ENCODE measurements at regions not wholly inside any gene's neighbourhood (a gene's known extent, or its start where the extent isn't known, plus 50 kb on each side); places are given as distances from the start of the nearest gene placed in this dataset.
"Not testable (repeated sequence)": the region's sequence is repeated elsewhere in the genome, so short reads cannot be mapped to it uniquely, and the experiment has no call there.

- Histone ChIP-seq H3K27me3 (ENCODE audit: insufficient read depth, low read length) (peaks cover 47% of the 10 kb centered on the region), H3K4me1 (ENCODE audit: control insufficient read depth, insufficient read depth, low read length, unreplicated experiment) (no peaks in the 10 kb centered on the region), H3K36me3 (ENCODE audit: insufficient read depth, low read length) (no peaks in the 10 kb centered on the region), H2AFZ (ENCODE audit: low read length, unreplicated experiment) (no peak overlapping the region), H3K79me2 (ENCODE audit: control insufficient read depth, insufficient read depth, low read length, unreplicated experiment) (no peaks in the 10 kb centered on the region), H3K4me3 (ENCODE audit: low read depth, low read length) (no peak overlapping the region), H3K27ac (ENCODE audit: low read depth, low read length) (no peak overlapping the region)
Measured at GRCh38 chr1:70554341-70554740, 143.3 kb downstream of the CTH start.

- Histone ChIP-seq H3K4me3 (ENCODE audit: low read depth, low read length) (no peak overlapping the region), H3K27ac (ENCODE audit: low read depth, low read length) (no peak overlapping the region), H2AFZ (ENCODE audit: low read length, unreplicated experiment) (no peak overlapping the region), H3K36me3 (ENCODE audit: insufficient read depth, low read length) (no peaks in the 10 kb centered on the region), H3K79me2 (ENCODE audit: control insufficient read depth, insufficient read depth, low read length, unreplicated experiment) (no peaks in the 10 kb centered on the region), H3K4me1 (ENCODE audit: control insufficient read depth, insufficient read depth, low read length, unreplicated experiment) (no peaks in the 10 kb centered on the region), H3K27me3 (ENCODE audit: insufficient read depth, low read length) (peaks cover 36% of the 10 kb centered on the region)
Measured at GRCh38 chr1:70556541-70556940, 145.5 kb downstream of the CTH start.

GRCh38 chr1:70567167-70567566 lies 156.1 kb downstream of the CTH start:
- Histone ChIP-seq H3K27me3 (ENCODE audit: insufficient read depth, low read length) (peaks cover 3% of the 10 kb centered on the region; the same call in 1 of the 2 replicates), H3K27ac (ENCODE audit: low read depth, low read length) (no peak overlapping the region), H2AFZ (ENCODE audit: low read length, unreplicated experiment) (no peak overlapping the region), H3K4me1 (ENCODE audit: control insufficient read depth, insufficient read depth, low read length, unreplicated experiment) (no peaks in the 10 kb centered on the region), H3K36me3 (ENCODE audit: insufficient read depth, low read length) (no peaks in the 10 kb centered on the region), H3K4me3 (ENCODE audit: low read depth, low read length) (no peak overlapping the region), H3K79me2 (ENCODE audit: control insufficient read depth, insufficient read depth, low read length, unreplicated experiment) (no peaks in the 10 kb centered on the region)

- Histone ChIP-seq H3K27ac (ENCODE audit: low read depth, low read length) (no peak overlapping the region), H3K4me3 (ENCODE audit: low read depth, low read length) (no peak overlapping the region), H3K79me2 (ENCODE audit: control insufficient read depth, insufficient read depth, low read length, unreplicated experiment) (no peaks in the 10 kb centered on the region), H3K36me3 (ENCODE audit: insufficient read depth, low read length) (no peaks in the 10 kb centered on the region), H2AFZ (ENCODE audit: low read length, unreplicated experiment) (no peak overlapping the region), H3K27me3 (ENCODE audit: insufficient read depth, low read length) (no peaks in the 10 kb centered on the region), H3K4me1 (ENCODE audit: control insufficient read depth, insufficient read depth, low read length, unreplicated experiment) (no peaks in the 10 kb centered on the region)
Measured at GRCh38 chr1:70571191-70571590, 160.1 kb downstream of the CTH start.

GRCh38 chr1:70573317-70573843 lies 162.3 kb downstream of the CTH start:
- H3K27ac ChIP-seq (ENCODE audit: low read depth, low read length), result no peak overlapping the region
- no peaks in the 10 kb centered on the region for H3K27me3 ChIP-seq (ENCODE audit: insufficient read depth, low read length)
- H2AFZ ChIP-seq (ENCODE audit: low read length, unreplicated experiment), result no peak overlapping the region
- H3K4me3 ChIP-seq (ENCODE audit: low read depth, low read length), result no peak overlapping the region
- no peaks in the 10 kb centered on the region for H3K79me2 ChIP-seq (ENCODE audit: control insufficient read depth, insufficient read depth, low read length, unreplicated experiment)
- H3K36me3 ChIP-seq (ENCODE audit: insufficient read depth, low read length), result no peaks in the 10 kb centered on the region
- no peaks in the 10 kb centered on the region for H3K4me1 ChIP-seq (ENCODE audit: control insufficient read depth, insufficient read depth, low read length, unreplicated experiment)

GRCh38 chr1:70581661-70582060 lies 170.6 kb downstream of the CTH start:
- Histone ChIP-seq H3K27ac (ENCODE audit: low read depth, low read length) (no peak overlapping the region), H2AFZ (ENCODE audit: low read length, unreplicated experiment) (no peak overlapping the region), H3K4me1 (ENCODE audit: control insufficient read depth, insufficient read depth, low read length, unreplicated experiment) (no peaks in the 10 kb centered on the region), H3K4me3 (ENCODE audit: low read depth, low read length) (no peak overlapping the region), H3K36me3 (ENCODE audit: insufficient read depth, low read length) (no peaks in the 10 kb centered on the region), H3K79me2 (ENCODE audit: control insufficient read depth, insufficient read depth, low read length, unreplicated experiment) (no peaks in the 10 kb centered on the region), H3K27me3 (ENCODE audit: insufficient read depth, low read length) (peaks cover 5% of the 10 kb centered on the region; the same call in 1 of the 2 replicates)

- Histone ChIP-seq H3K4me3 (ENCODE audit: low read depth, low read length) (no peak overlapping the region), H3K36me3 (ENCODE audit: insufficient read depth, low read length) (no peaks in the 10 kb centered on the region), H3K27ac (ENCODE audit: low read depth, low read length) (no peak overlapping the region), H3K79me2 (ENCODE audit: control insufficient read depth, insufficient read depth, low read length, unreplicated experiment) (no peaks in the 10 kb centered on the region), H2AFZ (ENCODE audit: low read length, unreplicated experiment) (no peak overlapping the region), H3K4me1 (ENCODE audit: control insufficient read depth, insufficient read depth, low read length, unreplicated experiment) (no peaks in the 10 kb centered on the region), H3K27me3 (ENCODE audit: insufficient read depth, low read length) (peaks cover 9% of the 10 kb centered on the region)
Measured at GRCh38 chr1:70583522-70583921, 172.5 kb downstream of the CTH start.

- Histone ChIP-seq H3K79me2 (ENCODE audit: control insufficient read depth, insufficient read depth, low read length, unreplicated experiment) (no peaks in the 10 kb centered on the region), H3K4me1 (ENCODE audit: control insufficient read depth, insufficient read depth, low read length, unreplicated experiment) (no peaks in the 10 kb centered on the region), H3K4me3 (ENCODE audit: low read depth, low read length) (no peak overlapping the region), H3K27me3 (ENCODE audit: insufficient read depth, low read length) (peaks cover 9% of the 10 kb centered on the region), H3K27ac (ENCODE audit: low read depth, low read length) (no peak overlapping the region), H2AFZ (ENCODE audit: low read length, unreplicated experiment) (no peak overlapping the region), H3K36me3 (ENCODE audit: insufficient read depth, low read length) (no peaks in the 10 kb centered on the region)
Measured at GRCh38 chr1:70586046-70586445, 175.0 kb downstream of the CTH start.

- no peaks in the 10 kb centered on the region for H3K79me2 ChIP-seq (ENCODE audit: control insufficient read depth, insufficient read depth, low read length, unreplicated experiment)
- H2AFZ ChIP-seq (ENCODE audit: low read length, unreplicated experiment), result no peak overlapping the region
- H3K4me1 ChIP-seq (ENCODE audit: control insufficient read depth, insufficient read depth, low read length, unreplicated experiment), result no peaks in the 10 kb centered on the region
- no peak overlapping the region for H3K27ac ChIP-seq (ENCODE audit: low read depth, low read length)
- peaks cover 9% of the 10 kb centered on the region; the same call in 1 of the 2 replicates for H3K27me3 ChIP-seq (ENCODE audit: insufficient read depth, low read length)
- H3K4me3 ChIP-seq (ENCODE audit: low read depth, low read length), result no peak overlapping the region
- no peaks in the 10 kb centered on the region for H3K36me3 ChIP-seq (ENCODE audit: insufficient read depth, low read length)
Measured at GRCh38 chr1:70587872-70588366, 176.9 kb downstream of the CTH start.

GRCh38 chr1:70593551-70593950 lies 182.5 kb downstream of the CTH start:
- H2AFZ ChIP-seq (ENCODE audit: low read length, unreplicated experiment); H3K27ac ChIP-seq (ENCODE audit: low read depth, low read length): not testable (repeated sequence)

GRCh38 chr1:70608815-70609214 lies 197.7 kb downstream of the CTH start:
- H3K4me1 ChIP-seq (ENCODE audit: control insufficient read depth, insufficient read depth, low read length, unreplicated experiment), result no peaks in the 10 kb centered on the region
- no peaks in the 10 kb centered on the region for H3K27me3 ChIP-seq (ENCODE audit: insufficient read depth, low read length)
- H3K79me2 ChIP-seq (ENCODE audit: control insufficient read depth, insufficient read depth, low read length, unreplicated experiment), result no peaks in the 10 kb centered on the region
- no peaks in the 10 kb centered on the region for H3K36me3 ChIP-seq (ENCODE audit: insufficient read depth, low read length)
- no peak overlapping the region for H3K27ac ChIP-seq (ENCODE audit: low read depth, low read length)
- no peak overlapping the region for H2AFZ ChIP-seq (ENCODE audit: low read length, unreplicated experiment)
- H3K4me3 ChIP-seq (ENCODE audit: low read depth, low read length), result no peak overlapping the region

More at GRCh38 chr1:70593551-70593950, 182.5 kb downstream of the CTH start:
- H3K27me3 ChIP-seq (ENCODE audit: insufficient read depth, low read length); H3K4me3 ChIP-seq (ENCODE audit: low read depth, low read length); H3K36me3 ChIP-seq (ENCODE audit: insufficient read depth, low read length); H3K4me1 ChIP-seq (ENCODE audit: control insufficient read depth, insufficient read depth, low read length, unreplicated experiment); H3K79me2 ChIP-seq (ENCODE audit: control insufficient read depth, insufficient read depth, low read length, unreplicated experiment): not testable (repeated sequence)
